OCI-LY1 (cell line): ENCODE measurements at regions not wholly inside any gene's neighbourhood (a gene's known extent, or its start where the extent isn't known, plus 50 kb on each side); places are given as distances from the start of the nearest gene placed in this dataset.

ENCODE experiments used
- H2AFZ ChIP-seq: fragments of 200-600 bp; sonication (generic), shearing (Covaris generic); 2 replicates; pipeline ENCODE4 v1.6.0; 2014; ENCODE audit warnings: antibody characterized with exemption, mild to moderate bottlenecking, low read length
- H3F3A ChIP-seq: fragments of 200-600 bp; sonication (generic), shearing (Covaris generic); 2 replicates; pipeline ENCODE4 v1.6.0; 2014; ENCODE audit warnings: mild to moderate bottlenecking, antibody characterized with exemption, low read length, moderate library complexity; ENCODE audit not compliant: insufficient read depth
- H3K27ac ChIP-seq: fragments of 200-600 bp; sonication (generic); 2 replicates; pipeline ENCODE4 v1.5.1; 2014; ENCODE audit warnings: low read length, mixed run types, mild to moderate bottlenecking, low read depth; ENCODE audit not compliant: poor library complexity, severe bottlenecking
- H3K27me3 ChIP-seq: fragments of 200-600 bp; sonication (generic); 2 replicates; pipeline ENCODE4 v1.6.0; 2014; ENCODE audit warnings: antibody characterized with exemption, mild to moderate bottlenecking, low read length, moderate library complexity; ENCODE audit not compliant: insufficient read depth
- H3K36me3 ChIP-seq: fragments of 200-600 bp; sonication (generic); 2 replicates; pipeline ENCODE4 v1.6.1; 2014; ENCODE audit warnings: mild to moderate bottlenecking, antibody characterized with exemption, low read length, moderate library complexity, mixed read lengths; ENCODE audit not compliant: insufficient read depth
- H3K4me1 ChIP-seq: fragments of 200-600 bp; sonication (generic); 2 replicates; pipeline ENCODE4 v1.5.1; 2014; ENCODE audit warnings: mild to moderate bottlenecking, low read length, moderate library complexity; ENCODE audit not compliant: insufficient read depth, severe bottlenecking
- H3K4me2 ChIP-seq: fragments of 200-600 bp; sonication (generic), shearing (Covaris generic); 2 replicates; pipeline ENCODE4 v1.6.1; 2014; ENCODE audit warnings: low read length
- H3K4me3 ChIP-seq: fragments of 200-600 bp; sonication (generic); 2 replicates; pipeline ENCODE4 v1.5.1; 2014; ENCODE audit warnings: low read length, low read depth, mild to moderate bottlenecking, mixed read lengths; ENCODE audit not compliant: poor library complexity, severe bottlenecking
- H3K79me2 ChIP-seq: fragments of 200-600 bp; shearing (Covaris generic); 2 replicates; pipeline ENCODE4 v1.6.1; 2016; ENCODE audit warnings: mixed run types, low read length, mixed read lengths; ENCODE audit not compliant: insufficient read depth
- H3K9ac ChIP-seq: fragments of 200-600 bp; sonication (generic), shearing (Covaris generic); 2 replicates; pipeline ENCODE4 v1.6.1; 2014; ENCODE audit warnings: mild to moderate bottlenecking, low read length, mixed read lengths
- H3K9me2 ChIP-seq: fragments of 200-600 bp; sonication (generic), shearing (Covaris generic); 2 replicates; pipeline ENCODE4 v1.6.1; 2014; ENCODE audit warnings: low read depth, mild to moderate bottlenecking, low read length, mixed read lengths
- H3K9me3 ChIP-seq: fragments of 200-600 bp; shearing (Covaris generic); 2 replicates; pipeline ENCODE4 v1.6.1; 2014; ENCODE audit warnings: low read length, mixed read lengths
- H4K20me1 ChIP-seq: fragments of 200-600 bp; sonication (generic), shearing (Covaris generic); 2 replicates; pipeline ENCODE4 v1.6.0; 2016; ENCODE audit warnings: mild to moderate bottlenecking, low read length; ENCODE audit not compliant: insufficient read depth
- EZH2 ChIP-seq: fragments of 200-600 bp; sonication (generic), shearing (Covaris generic); IDR thresholded peaks from 2 replicates; pipeline ENCODE4 v1.8.0; 2017; ENCODE audit warnings: borderline replicate concordance, mixed run types, mild to moderate bottlenecking, antibody characterized with exemption, low read length, moderate library complexity, mixed read lengths
- TF ChIP-seq, protein P1 (sequence below): fragments of 200-600 bp; sonication (generic), shearing (Covaris generic); IDR thresholded peaks from 2 replicates; pipeline ENCODE4 v1.5.1; 2017; ENCODE audit warnings: mild to moderate bottlenecking, antibody characterized with exemption, low read length, moderate library complexity, mixed read lengths

DNA sequence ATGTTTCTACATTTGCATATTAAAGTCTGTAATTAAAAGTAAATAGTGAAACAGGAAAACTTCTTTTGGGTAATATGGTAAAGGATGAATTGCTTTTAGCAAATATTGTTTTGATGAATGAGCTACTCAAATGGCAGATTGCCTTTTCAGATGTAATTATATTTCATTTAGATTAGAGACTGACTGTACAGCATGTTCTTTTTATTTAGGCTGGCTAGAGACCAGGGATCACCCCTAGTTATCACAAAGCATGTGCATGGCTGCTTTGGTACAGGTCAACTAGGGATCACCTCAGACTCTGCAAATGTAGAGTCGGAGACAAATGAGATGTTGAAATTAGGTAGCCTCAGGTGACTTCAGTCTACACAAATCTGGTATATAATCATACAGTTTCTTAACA lies 214.9 kb upstream of the SEMA6A start:
- no peak for TF ChIP-seq EZH2
- TF ChIP-seq, protein P1, sequence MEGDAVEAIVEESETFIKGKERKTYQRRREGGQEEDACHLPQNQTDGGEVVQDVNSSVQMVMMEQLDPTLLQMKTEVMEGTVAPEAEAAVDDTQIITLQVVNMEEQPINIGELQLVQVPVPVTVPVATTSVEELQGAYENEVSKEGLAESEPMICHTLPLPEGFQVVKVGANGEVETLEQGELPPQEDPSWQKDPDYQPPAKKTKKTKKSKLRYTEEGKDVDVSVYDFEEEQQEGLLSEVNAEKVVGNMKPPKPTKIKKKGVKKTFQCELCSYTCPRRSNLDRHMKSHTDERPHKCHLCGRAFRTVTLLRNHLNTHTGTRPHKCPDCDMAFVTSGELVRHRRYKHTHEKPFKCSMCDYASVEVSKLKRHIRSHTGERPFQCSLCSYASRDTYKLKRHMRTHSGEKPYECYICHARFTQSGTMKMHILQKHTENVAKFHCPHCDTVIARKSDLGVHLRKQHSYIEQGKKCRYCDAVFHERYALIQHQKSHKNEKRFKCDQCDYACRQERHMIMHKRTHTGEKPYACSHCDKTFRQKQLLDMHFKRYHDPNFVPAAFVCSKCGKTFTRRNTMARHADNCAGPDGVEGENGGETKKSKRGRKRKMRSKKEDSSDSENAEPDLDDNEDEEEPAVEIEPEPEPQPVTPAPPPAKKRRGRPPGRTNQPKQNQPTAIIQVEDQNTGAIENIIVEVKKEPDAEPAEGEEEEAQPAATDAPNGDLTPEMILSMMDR: no peak
- Histone ChIP-seq H3K4me1 (no peaks in the 10 kb centered on the region), H3K27ac (no peak overlapping the region), H3K9me2 (no peaks in the 10 kb centered on the region), H4K20me1 (no peaks in the 10 kb centered on the region), H3K36me3 (no peaks in the 10 kb centered on the region), H3K4me3 (no peak overlapping the region), H3K9me3 (no peaks in the 10 kb centered on the region), H3K4me2 (no peak overlapping the region), H3K79me2 (no peaks in the 10 kb centered on the region), H3F3A (no peaks in the 10 kb centered on the region), H3K27me3 (no peaks in the 10 kb centered on the region), H3K9ac (no peak overlapping the region), H2AFZ (no peak overlapping the region)

DNA sequence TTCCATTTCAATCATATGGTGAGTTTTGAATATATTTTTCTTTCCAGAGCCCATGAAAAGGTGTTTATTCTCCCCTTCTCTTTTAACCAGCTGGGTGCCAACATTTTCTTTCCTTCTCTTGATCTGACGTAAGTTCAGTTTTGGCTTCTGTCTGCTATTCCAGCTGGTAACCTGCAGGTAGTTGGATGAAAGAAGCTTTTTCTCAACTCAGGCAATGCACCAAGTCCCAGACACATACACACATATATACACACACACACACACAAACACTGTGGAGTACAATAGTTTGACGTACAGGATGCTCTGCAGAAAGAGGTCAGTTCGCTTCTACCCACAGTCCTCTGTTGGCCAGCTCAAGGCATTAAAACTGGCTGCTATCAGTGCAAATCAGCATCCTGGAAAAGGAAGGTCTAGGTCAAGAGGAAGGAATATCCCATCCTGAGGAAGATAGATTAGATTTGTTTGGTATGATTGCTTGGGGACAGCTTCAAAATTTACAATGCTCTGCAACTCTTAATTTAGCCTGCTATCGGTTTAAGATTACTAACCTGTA lies 214.3 kb upstream of the SEMA6A start:
- H3K9me2 ChIP-seq: no peaks in the 10 kb centered on the region
- H2AFZ ChIP-seq: no peak overlapping the region
- no peaks in the 10 kb centered on the region for H3F3A ChIP-seq
- H3K27me3 ChIP-seq: no peaks in the 10 kb centered on the region
- TF ChIP-seq, protein P1: no peak
- TF ChIP-seq EZH2: no peak
- no peaks in the 10 kb centered on the region for H3K79me2 ChIP-seq
- H3K27ac ChIP-seq: no peak overlapping the region
- H3K9me3 ChIP-seq: no peaks in the 10 kb centered on the region
- H3K9ac ChIP-seq: no peak overlapping the region
- H3K4me3 ChIP-seq: no peak overlapping the region
- no peak overlapping the region for H3K4me2 ChIP-seq
- no peaks in the 10 kb centered on the region for H3K36me3 ChIP-seq
- H4K20me1 ChIP-seq: no peaks in the 10 kb centered on the region
- H3K4me1 ChIP-seq: no peaks in the 10 kb centered on the region

DNA sequence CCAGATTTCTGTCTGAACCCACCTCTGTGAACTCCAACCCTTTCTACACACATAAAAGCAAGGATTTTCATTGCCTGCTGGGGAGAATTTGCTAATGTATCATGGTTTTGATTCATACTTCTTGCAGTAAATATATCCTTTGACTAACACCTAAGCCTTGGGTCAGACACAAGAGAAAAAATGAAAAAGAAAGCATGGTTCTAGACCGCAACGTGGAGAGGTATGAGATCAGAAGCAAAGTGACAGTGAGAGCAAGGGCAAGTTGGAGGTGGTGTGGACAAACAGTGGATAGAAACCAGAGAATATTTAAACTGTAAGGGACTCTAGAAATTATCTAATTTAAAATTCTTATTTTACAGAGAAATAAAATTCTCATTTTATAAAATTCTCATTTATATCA lies 212.9 kb upstream of the SEMA6A start:
- no peaks in the 10 kb centered on the region for H3K36me3 ChIP-seq
- no peaks in the 10 kb centered on the region for H3K9me2 ChIP-seq

More for the DNA sequence above, 212.9 kb upstream of the SEMA6A start:
- no peak for TF ChIP-seq EZH2
- TF ChIP-seq, protein P1: no peak
- Histone ChIP-seq H3K9me3 (no peaks in the 10 kb centered on the region), H2AFZ (no peak overlapping the region), H4K20me1 (no peaks in the 10 kb centered on the region), H3K9ac (no peak overlapping the region), H3K27me3 (no peaks in the 10 kb centered on the region), H3K4me3 (no peak overlapping the region), H3F3A (no peaks in the 10 kb centered on the region), H3K27ac (no peak overlapping the region), H3K4me1 (no peaks in the 10 kb centered on the region), H3K79me2 (no peaks in the 10 kb centered on the region), H3K4me2 (no peak overlapping the region)
